Endothelial cell of umbilical vein (primary cell): ENCODE measurements at regions not wholly inside any gene's neighbourhood (a gene's known extent, or its start where the extent isn't known, plus 50 kb on each side); places are given as distances from the start of the nearest gene placed in this dataset.

Experiments
- CTCF ChIP-seq, 2 donors: IDR thresholded peaks; 1 replicate in 1 of 2; 2 replicates in 1 of 2; pipeline ENCODE4 v1.5.1; 2011; ENCODE audit warnings: low read length in 2 of 2, mild to moderate bottlenecking in 2 of 2, moderate library complexity in 2 of 2, control low read depth in 1 of 2, inconsistent platforms in 1 of 2, low read depth in 1 of 2; ENCODE audit not compliant: insufficient read depth in 1 of 2; ENCODE audit errors: extremely low read depth in 1 of 2
- EZH2 ChIP-seq: IDR thresholded peaks from 2 replicates; pipeline ENCODE4 v1.6.1; 2012; ENCODE audit warnings: borderline replicate concordance, low read depth, mild to moderate bottlenecking, moderate library complexity, low read length, inconsistent platforms; ENCODE audit not compliant: severe bottlenecking
- JUN ChIP-seq: IDR thresholded peaks from 2 replicates; pipeline ENCODE4 v1.6.1; 2011; ENCODE audit warnings: borderline replicate concordance, low read depth; ENCODE audit not compliant: insufficient read length, insufficient read depth
- MAX ChIP-seq: IDR thresholded peaks from 2 replicates; pipeline ENCODE4 v1.6.1; 2011; ENCODE audit not compliant: insufficient read depth, insufficient read length
- MYC ChIP-seq: IDR thresholded peaks from one replicate; pipeline ENCODE4 v1.6.1; 2011; ENCODE audit warnings: mild to moderate bottlenecking, low read depth, low read length
- POLR2A ChIP-seq: IDR thresholded peaks from 2 replicates; pipeline ENCODE4 v1.6.1; 2012; ENCODE audit warnings: low read depth, mild to moderate bottlenecking, control low read depth, low read length
- POLR2AphosphoS5 ChIP-seq: IDR thresholded peaks from 2 replicates; pipeline ENCODE4 v1.6.1; 2012; ENCODE audit warnings: low read depth, mild to moderate bottlenecking, control low read depth, low read length, moderate library complexity; ENCODE audit not compliant: insufficient read depth

GRCh38 chr7:46253520-46253919 lies 332.4 kb upstream of the IGFBP3 start:
- TF ChIP-seq CTCF (IDR thresholded peaks at IDR 0.05; ENCODE audit: extremely low read depth in 1 of 2, insufficient read depth in 1 of 2, low read depth in 1 of 2, low read length in 2 of 2) (no peak), POLR2A (no peak), MAX (no peak), JUN (no peak), POLR2AphosphoS5 (no peak), MYC (no peak), EZH2 (no peak)
